DND-41 (cell line): ENCODE measurements at regions not wholly inside any gene's neighbourhood (a gene's known extent, or its start where the extent isn't known, plus 50 kb on each side); places are given as distances from the start of the nearest gene placed in this dataset.

ENCODE experiments used
- ATAC-seq: fragments of 200-7000 bp; cut with Tn5 transposase; 3 replicates; pipeline ENCODE4 v1.9.1; 2021; ENCODE audit warnings: low read depth; ENCODE audit not compliant: insufficient read depth
- DNase-seq: peaks from one replicate; pipeline ENCODE4 v3.0.0-alpha.2; 2020
- H2AFZ ChIP-seq: 2 replicates; pipeline ENCODE4 v1.6.0; 2012; ENCODE audit warnings: low read depth, low read length
- H3K27ac ChIP-seq: 2 replicates; pipeline ENCODE4 v1.5.1; 2012; ENCODE audit warnings: low read length, inconsistent platforms
- H3K27me3 ChIP-seq: fragments of 200-600 bp; sonication (generic); 2 replicates; pipeline ENCODE4 v1.6.0; 2012; ENCODE audit warnings: low read length, mild to moderate bottlenecking, inconsistent platforms; ENCODE audit not compliant: insufficient read depth, poor library complexity
- H3K36me3 ChIP-seq: 2 replicates; pipeline ENCODE4 v1.5.1; 2012; ENCODE audit warnings: low read length, inconsistent platforms; ENCODE audit not compliant: insufficient read depth
- H3K4me1 ChIP-seq: 2 replicates; pipeline ENCODE4 v1.5.1; 2012; ENCODE audit warnings: mild to moderate bottlenecking, low read length; ENCODE audit not compliant: insufficient read depth
- H3K4me2 ChIP-seq: 2 replicates; pipeline ENCODE4 v1.6.0; 2012; ENCODE audit warnings: mild to moderate bottlenecking, moderate library complexity, low read length, inconsistent platforms; ENCODE audit not compliant: insufficient read depth
- H3K4me3 ChIP-seq, 2 experiments: fragments of 200-600 bp in 1 of 2; shearing (Covaris generic) in 1 of 2; 2 replicates each; pipeline ENCODE4 v1.5.1; 2012 to 2016; ENCODE audit warnings: inconsistent platforms in 2 of 2, low read length in 2 of 2, mild to moderate bottlenecking in 2 of 2, low read depth in 1 of 2, moderate library complexity in 1 of 2
- H3K79me2 ChIP-seq: 2 replicates; pipeline ENCODE4 v1.6.0; 2012; ENCODE audit warnings: low read length, inconsistent platforms; ENCODE audit not compliant: insufficient read depth
- H3K9ac ChIP-seq: 2 replicates; pipeline ENCODE4 v1.6.0; 2012; ENCODE audit warnings: low read depth, mild to moderate bottlenecking, inconsistent platforms, low read length, moderate library complexity
- H3K9me3 ChIP-seq: 2 replicates; pipeline ENCODE4 v1.5.1; 2012; ENCODE audit warnings: low read length, moderate library complexity, mild to moderate bottlenecking, inconsistent platforms; ENCODE audit not compliant: insufficient read depth, severe bottlenecking
- H4K20me1 ChIP-seq: 2 replicates; pipeline ENCODE4 v1.6.0; 2012; ENCODE audit warnings: low read length; ENCODE audit not compliant: insufficient read depth
- CTCF ChIP-seq: IDR thresholded peaks from 2 replicates; pipeline ENCODE4 v1.5.1; 2012; ENCODE audit warnings: borderline replicate concordance, low read length, moderate library complexity, mild to moderate bottlenecking; ENCODE audit not compliant: poor library complexity, severe bottlenecking; ENCODE audit errors: extremely low read depth
- EZH2 ChIP-seq: IDR thresholded peaks from 3 replicates; pipeline ENCODE4 v1.6.1; 2012; ENCODE audit warnings: borderline replicate concordance, low read depth, mild to moderate bottlenecking, moderate library complexity, low read length, inconsistent platforms; ENCODE audit not compliant: severe bottlenecking

GRCh38 chr11:32033067-32033466 lies 57.8 kb upstream of the RCN1 start:
- Histone ChIP-seq H3K27ac (no peak overlapping the region), H3K27me3 (peaks cover 11% of the 10 kb centered on the region), H4K20me1 (no peaks in the 10 kb centered on the region), H3K9me3 (no peaks in the 10 kb centered on the region), H2AFZ (no peak overlapping the region), H3K79me2 (no peaks in the 10 kb centered on the region), H3K4me2 (no peak overlapping the region), H3K4me3 (no peak overlapping the region), H3K36me3 (no peaks in the 10 kb centered on the region), H3K9ac (no peak overlapping the region), H3K4me1 (no peaks in the 10 kb centered on the region)
- ATAC-seq (no peak), DNase-seq (no peak)
- TF ChIP-seq CTCF (no peak), EZH2 (no peak)

GRCh38 chr11:32032478-32032877 lies 58.4 kb upstream of the RCN1 start:
- Histone ChIP-seq H3K79me2 (no peaks in the 10 kb centered on the region), H3K27ac (no peak overlapping the region), H3K9me3 (no peaks in the 10 kb centered on the region), H2AFZ (no peak overlapping the region), H3K4me3 (no peak overlapping the region), H3K36me3 (no peaks in the 10 kb centered on the region), H3K4me2 (no peak overlapping the region), H3K9ac (no peak overlapping the region), H3K4me1 (no peaks in the 10 kb centered on the region), H3K27me3 (peaks cover 10% of the 10 kb centered on the region), H4K20me1 (no peaks in the 10 kb centered on the region)
- no peak for DNase-seq
- TF ChIP-seq CTCF (no peak), EZH2 (no peak)
- ATAC-seq: no peak

GRCh38 chr11:32032052-32032451 lies 58.8 kb upstream of the RCN1 start:
- DNase-seq (no peak), ATAC-seq (no peak)
- no peaks in the 10 kb centered on the region for H3K36me3 ChIP-seq
- no peak overlapping the region for H2AFZ ChIP-seq
- peaks cover 8% of the 10 kb centered on the region for H3K27me3 ChIP-seq
- no peaks in the 10 kb centered on the region for H3K4me1 ChIP-seq
- H3K9me3 ChIP-seq: no peaks in the 10 kb centered on the region
- H3K79me2 ChIP-seq: no peaks in the 10 kb centered on the region
- H3K27ac ChIP-seq: no peak overlapping the region
- no peak overlapping the region for H3K4me3 ChIP-seq
- H3K9ac ChIP-seq: no peak overlapping the region
- no peaks in the 10 kb centered on the region for H4K20me1 ChIP-seq
- TF ChIP-seq EZH2: no peak
- TF ChIP-seq CTCF: no peak
- no peak overlapping the region for H3K4me2 ChIP-seq
